ENCODE measurements at regions not wholly inside any gene's neighbourhood (a gene's known extent, or its start where the extent isn't known, plus 50 kb on each side); places are given as distances from the start of the nearest gene placed in this dataset.
A peak's percentile ranks its signal among the peaks of the same experiment; 100 is the strongest.
"Not testable (repeated sequence)": the region's sequence is repeated elsewhere in the genome, so short reads cannot be mapped to it uniquely, and the experiment has no call there.

DNA sequence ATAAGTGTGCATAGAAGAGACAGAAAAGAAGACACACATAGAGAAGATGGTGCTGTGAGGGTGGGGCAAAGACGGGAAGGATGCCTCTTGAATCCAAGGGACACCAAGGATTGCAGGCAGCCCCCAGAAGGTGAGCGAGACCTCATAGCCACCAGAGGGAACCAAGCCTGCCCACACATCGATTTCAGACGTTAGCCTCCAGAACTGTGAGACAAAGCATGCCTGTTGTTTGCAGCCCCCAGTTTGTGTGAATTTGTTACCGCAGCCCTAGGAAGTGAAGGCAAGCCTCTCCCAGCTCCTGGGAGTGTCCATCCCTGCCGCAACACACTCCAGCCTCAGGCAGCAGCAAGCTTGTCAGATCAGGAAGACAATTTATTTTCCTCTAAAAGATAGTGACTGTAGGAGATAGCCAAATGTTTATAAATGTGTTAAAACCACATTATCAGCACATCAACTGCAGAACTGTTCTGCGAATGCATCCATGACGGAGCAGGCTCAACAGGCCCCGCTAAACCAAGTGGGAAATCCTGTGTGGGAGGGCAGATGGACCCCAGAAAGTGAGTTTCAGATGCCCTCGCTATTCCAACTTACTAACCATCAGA is 543.3 kb downstream of the MATN1 start:
- ATAC-seq (no peak), DNase-seq (ENCODE audit: low spot score) (peak; percentile 24)

DNA sequence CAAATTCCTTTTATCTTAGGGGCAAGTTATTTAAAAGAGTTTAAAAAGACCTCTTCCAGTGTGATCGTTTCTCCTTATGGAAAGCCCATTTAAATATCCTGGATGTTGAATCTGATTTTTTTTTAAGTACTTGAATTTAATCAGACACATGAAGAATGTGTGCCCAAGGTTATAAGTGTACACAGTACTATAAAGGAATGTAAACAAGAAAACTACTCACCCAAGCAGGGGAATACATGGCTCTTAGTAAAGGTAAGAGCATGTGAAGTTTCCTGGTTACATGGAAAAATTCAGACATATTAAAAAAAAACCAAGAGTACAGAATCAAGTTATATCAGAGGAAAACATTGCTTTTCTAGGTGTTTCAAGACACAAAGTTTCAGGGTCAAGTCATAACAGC is 546.9 kb downstream of the MATN1 start:
- ATAC-seq = no peak
- no peak for DNase-seq (ENCODE audit: low spot score)

DNA sequence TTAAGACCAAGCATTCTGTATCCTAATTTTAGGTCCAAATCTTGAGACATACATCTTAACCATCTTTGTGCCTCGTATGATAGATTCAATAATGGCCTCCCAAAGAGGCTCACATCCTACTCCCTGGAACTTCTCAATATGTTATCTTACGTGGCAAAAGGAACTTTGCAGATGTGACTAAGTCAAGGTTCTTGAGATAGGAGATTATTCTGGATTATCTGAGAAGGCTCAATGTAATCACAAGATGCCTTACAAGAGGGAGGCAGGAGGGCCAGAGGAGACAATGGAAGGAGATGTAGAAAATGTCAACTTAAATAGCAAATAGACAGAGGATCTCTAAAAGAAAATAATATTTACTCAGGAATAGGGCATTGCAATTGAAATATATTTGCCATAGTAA is 548.9 kb downstream of the MATN1 start:
- no peak for DNase-seq (ENCODE audit: low spot score)
- ATAC-seq = no peak

DNA sequence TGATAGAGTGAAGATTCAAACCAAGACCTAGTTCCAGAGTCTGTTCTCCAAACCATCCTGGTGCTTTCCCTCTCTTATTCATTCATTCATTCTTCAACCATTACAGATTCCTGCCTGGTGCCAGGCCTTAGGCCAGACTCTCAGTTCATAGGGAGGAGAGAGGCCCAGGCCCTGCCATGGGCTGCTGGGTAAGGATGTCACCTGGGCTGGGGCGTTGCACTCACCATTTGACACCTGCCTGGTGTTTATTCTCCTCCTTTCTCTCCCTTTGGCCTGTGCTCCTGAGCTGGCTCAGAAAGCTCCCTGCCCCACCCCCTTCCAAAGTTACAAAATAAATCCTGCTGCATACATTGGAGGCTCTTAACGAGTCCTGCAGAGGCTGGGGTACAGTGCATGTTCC is 549.8 kb downstream of the MATN1 start:
- ATAC-seq = no peak

DNA sequence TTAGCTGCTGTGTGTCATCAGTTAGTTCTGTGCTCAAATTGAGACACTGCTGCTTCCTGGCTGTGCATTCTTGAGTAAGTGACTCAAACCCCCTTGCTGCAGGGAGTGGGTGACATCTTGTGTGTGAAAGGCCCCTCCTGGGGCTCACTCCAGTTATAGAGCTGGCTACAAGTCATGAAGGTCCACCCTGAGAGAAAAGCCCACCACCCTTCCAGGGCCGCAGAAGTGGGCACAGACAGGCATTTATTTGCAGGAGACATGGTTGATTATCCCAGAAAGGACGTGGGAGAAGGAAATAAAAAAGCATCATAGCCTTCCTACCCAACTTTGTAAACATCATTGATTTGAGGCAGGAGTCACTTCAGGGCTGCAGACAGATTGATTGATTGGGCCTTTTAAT is 550.6 kb downstream of the MATN1 start:
- no peak for ATAC-seq
- no peak for DNase-seq (ENCODE audit: low spot score)

More for the DNA sequence above, 549.8 kb downstream of the MATN1 start:
- DNase-seq (ENCODE audit: low spot score) = peak; percentile 18

DNA sequence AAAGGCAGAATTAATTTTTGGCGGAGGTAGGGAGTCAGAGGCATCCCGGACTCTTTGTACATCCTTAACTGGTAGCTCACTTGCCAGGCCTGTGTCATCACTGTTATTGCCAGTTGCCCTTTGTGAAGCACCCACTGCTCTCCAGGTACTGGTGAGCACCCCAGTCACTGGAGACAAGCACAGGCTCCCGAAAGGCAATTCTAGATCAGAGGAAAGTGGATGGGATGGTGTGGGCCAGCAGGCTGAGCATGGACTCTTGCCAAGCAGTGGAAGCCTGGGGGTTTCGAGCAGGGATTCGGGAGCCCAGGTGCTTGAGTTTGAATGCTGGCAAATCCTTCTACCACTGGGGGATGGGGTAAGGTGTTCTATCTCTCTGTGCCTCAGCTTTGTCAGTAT is 551.1 kb downstream of the MATN1 start:
- ATAC-seq = no peak

DNA sequence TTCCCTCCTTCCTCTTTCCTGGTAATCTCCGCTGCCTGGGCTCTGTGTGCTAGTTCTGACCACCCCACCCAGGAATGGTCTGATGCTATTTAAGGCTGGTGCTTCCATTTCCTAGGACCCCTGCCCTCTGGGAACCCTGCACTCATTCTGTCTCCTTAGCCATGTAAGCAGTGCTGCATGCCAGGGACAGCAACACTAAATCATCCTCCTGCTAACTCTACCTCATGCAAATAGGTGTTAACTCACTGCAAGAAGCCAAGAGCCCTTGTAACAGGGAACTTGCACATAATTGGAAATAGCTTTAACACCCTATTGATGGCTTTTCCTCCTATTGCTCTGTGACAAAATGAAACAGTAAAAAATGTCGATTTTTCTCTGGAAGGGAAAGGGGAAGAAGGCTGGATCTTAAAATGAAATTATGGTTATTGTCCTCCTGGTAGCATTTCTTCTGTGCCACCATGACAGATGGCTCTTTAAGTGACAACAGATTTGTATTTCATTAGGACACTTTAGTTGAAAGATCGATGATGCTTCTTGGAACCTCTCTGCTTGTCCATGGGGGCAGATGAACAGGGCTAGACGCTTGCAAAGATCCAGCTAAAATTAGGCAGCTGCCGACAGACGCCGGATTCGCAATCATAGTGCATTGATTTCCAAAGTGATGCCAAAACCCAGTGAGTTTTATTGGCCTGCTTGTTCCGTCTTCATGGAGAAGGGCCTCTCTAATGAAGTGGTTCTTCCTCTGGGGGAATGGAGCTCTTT is 551.7 kb downstream of the MATN1 start:
- ATAC-seq (no peak), DNase-seq (ENCODE audit: low spot score) (no peak)

More for the DNA sequence above, 551.1 kb downstream of the MATN1 start:
- DNase-seq (ENCODE audit: low spot score) = peak; percentile 18

DNA sequence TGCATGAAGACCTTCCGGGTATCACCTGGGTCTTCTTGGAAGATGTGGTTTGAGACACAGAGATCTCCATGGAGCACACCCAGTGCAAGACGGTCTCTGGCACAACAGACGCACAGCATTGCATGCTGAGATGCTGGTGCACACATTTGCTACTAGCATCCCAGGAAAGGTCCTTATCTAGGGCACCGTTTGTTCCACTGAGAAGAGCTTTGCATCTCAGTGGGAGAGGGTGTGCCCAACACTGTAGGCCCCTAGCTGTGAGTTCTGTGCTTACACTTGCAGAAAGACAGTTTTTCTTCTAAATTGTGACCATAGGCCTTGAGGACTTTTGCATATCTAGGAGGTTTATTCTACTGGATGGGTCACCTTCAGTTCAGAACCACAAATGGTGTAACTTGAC is 554.1 kb downstream of the MATN1 start:
- ATAC-seq = no peak
- DNase-seq (ENCODE audit: low spot score) = peak; percentile 30

DNA sequence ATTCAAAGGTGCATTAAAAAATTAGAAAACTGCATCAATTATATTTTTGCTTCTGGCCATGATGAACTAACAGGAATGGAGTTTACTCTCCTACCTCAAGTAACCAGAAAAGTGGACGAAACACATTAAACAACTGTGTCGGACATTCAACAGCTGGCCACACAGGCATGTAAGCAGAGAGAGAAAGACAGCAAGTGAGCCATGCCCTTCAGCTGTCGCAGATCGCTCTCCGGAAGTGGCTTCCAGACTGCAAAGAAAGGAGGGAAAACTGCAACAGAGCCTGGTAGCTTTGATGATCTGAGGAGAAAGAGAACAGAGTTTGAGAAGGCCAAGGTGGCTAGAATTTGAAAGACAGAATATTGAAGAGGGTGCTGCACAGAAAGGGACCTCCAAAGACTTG is 557.2 kb downstream of the MATN1 start:
- ATAC-seq (no peak), DNase-seq (ENCODE audit: low spot score) (no peak)

DNA sequence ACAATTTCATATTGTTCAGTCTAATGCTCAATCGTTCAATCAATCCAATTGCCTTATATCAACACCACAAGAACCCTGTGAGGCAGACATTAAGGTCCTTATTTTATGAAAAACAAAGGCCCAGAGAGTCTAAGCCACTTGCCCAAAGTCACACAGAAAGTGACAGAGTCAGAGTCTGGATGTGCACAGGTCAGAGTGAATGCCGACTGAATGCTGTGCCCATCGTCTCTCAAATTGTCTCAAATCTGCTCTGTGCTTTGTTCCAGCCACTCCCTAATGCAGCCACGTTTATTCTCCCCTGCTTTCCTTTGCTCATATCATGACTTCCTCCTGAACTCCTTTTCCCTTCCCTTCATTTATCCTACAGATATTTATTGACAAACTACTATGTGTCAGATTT is 558.3 kb downstream of the MATN1 start:
- DNase-seq (ENCODE audit: low spot score) (no peak), ATAC-seq (no peak)

DNA sequence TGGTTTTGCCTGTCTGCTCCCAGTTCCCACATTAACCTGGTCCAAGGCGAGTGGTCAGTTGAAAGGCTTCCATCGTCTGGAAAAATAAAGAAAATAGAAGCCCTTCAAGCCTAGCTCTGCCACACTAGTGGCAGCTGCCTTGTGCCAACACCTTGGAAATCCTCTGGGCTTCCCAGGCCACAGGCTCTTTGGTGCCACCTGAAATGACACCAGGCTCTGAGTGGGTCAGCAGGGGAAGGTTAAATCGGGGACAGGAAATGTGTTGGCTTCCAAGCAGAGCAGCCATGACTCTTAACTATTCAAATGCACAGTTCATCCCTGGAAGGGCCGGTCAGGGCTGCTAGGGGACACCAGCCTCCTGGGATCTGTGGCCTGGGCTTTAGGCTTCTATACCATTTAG is 558.7 kb downstream of the MATN1 start:
- DNase-seq (ENCODE audit: low spot score) (no peak), ATAC-seq (no peak)

DNA sequence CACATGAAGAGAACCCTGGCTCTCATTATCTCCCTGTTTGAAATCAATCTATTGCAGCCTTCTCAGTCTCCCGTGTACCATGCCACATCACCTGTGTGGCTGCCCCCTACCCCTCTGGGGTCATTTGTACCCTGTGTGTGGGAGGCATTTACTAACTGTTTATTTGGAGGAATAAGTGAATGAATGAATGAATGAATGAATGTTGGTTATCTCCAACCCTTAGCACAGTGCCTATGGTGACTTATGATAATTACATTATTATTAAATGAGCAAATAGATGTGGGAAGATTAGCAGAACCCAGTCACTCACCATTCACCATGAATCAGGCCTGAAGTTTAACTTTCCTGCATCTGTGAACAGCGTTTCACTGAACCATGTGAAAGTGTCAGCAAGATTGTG is 560.8 kb downstream of the MATN1 start:
- DNase-seq (ENCODE audit: low spot score) = no peak
- ATAC-seq = no peak

DNA sequence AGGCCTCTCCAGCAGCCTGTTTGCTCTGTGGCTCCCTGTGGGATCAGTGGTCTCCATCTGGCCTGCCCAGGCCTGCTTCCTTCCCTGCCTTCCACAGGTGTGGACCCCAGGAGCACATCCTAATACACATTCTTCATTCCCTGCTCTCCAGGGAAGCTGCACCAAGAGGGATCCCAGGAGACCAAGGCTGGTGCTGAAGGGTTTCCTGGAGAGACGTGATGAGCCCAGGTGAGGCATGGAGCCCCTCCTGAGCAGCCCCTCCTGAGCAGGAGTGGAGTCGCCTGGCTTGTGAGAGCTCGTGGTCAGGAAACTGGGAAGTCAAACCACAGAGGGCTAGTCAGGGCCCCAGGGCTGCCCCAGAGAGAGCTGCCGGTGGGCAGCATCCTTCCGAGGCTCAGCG is 561.4 kb downstream of the MATN1 start:
- DNase-seq (ENCODE audit: low spot score) (no peak), ATAC-seq (no peak)

DNA sequence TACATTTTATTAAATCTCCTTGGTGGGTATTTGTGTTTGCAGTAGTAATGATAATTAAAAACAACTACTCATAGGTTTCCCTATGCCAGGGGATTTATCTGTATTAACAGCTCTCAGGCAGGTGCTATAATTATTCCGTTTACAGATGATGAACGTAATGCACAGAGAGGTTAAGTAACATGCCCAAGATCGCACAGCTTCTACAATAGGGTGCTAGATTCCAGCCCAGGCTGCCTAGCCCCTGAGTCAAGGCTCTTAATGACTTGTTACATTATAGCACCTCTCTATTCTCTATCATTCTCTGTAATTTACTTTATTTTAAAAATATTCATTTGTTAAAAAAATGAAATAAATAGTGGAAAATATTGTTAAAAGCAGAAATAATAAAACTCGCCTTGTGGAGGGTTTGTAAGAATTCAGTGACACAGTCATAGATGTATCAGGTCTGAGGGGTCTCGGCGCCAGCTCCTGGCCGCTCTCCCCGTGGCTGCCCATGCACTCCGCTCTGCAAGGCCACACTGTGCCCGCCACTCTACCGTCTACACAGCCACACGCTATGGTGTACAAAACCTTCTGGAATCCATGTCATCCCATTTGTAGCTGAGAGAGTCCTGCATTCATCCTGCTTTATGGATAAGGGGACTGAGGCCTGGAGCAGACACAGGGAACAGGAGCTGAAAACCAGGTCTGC is 562.2 kb downstream of the MATN1 start:
- no peak for DNase-seq (ENCODE audit: low spot score)
- no peak for ATAC-seq

DNA sequence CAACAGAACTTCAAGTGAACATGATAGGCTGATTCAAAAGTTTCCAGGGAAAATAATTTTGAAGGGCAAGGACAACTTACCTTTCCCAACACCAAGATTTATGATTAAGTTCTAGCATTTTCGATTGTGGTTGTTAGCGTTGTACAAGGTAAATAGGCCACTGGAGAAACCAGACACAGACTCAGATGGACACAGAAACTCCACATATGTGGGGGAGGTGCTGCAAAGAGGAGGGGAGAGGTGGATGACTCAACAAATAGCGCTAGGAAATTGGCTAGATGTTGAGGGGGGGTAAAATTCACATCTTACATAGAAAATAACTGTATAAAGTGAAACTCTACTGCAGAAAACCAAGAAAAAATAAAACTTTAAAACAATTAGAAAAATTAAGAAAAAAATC is 564.4 kb downstream of the MATN1 start:
- ATAC-seq = no peak
- no peak for DNase-seq (ENCODE audit: low spot score)

DNA sequence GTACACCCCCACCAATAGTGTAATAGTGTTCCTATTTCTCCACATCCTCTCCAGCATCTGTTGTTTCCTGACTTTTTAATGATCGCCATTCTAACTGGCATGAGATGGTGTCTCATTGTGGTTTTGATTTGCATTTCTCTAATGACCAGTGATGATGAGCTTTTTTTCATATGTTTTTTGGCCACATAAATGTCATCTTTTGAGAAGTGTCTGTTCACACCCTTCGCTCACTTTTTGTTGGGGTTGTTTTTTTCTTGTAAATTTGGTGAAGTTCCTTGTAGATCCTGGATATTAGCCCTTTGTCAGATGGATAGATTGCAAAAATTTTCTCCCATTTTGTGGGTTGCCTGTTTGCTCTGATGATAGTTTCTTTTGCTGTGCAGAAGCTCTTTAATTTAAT is 567.7 kb downstream of the MATN1 start:
- not testable (repeated sequence) for DNase-seq (ENCODE audit: low spot score); ATAC-seq

DNA sequence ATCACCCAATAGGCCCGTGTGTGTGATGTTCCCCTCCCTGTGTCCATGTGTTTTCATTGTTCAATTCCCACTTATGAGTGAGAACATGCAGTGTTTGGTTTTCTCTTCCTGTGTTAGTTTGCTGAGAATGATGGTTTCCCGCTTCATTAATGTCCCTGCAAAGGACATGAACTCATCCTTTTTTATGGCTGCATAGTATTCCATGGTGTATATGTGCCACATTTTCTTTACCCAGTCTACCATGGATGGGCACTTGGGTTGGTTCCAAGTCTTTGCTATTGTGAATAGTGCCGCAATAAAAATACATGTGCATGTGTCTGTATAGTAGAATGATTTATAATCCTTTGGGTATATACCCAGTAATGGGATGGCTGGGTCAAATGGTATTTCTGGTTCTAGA is 568.1 kb downstream of the MATN1 start:
- DNase-seq (ENCODE audit: low spot score); ATAC-seq: not testable (repeated sequence)

DNA sequence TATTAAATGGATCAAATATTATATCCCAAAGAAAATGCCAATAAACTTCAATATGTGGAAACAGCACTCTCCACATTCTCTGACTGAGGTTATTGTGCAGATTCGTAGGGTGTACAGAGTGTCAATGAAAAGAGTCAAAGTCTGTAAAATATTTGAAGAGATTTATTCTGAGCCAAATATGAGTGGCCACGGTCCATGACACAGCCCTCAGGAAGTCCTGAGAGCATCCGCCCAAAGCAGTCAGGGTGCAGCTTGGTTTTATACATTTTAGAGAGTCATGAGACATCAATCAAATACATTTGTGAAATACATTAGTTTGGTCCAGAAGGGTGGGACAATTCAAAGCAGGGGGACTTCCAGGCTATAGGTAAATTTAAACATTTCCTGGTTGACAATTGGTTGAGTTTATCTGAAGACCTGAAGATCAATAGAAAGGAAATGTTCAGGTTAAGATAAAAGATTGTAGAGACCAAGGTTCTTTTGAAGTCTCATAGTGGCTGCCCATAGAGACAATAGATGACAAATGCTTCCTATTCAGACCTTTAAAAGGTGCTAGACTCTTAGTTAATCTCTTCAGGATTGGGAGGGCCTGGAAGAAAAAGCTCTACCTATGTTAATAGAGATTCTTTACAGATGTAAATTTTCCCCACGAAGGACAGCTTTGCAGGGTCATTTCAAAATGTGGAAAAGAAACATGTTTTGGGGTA is 569.5 kb downstream of the MATN1 start:
- no peak for ATAC-seq
- no peak for DNase-seq (ENCODE audit: low spot score)

DNA sequence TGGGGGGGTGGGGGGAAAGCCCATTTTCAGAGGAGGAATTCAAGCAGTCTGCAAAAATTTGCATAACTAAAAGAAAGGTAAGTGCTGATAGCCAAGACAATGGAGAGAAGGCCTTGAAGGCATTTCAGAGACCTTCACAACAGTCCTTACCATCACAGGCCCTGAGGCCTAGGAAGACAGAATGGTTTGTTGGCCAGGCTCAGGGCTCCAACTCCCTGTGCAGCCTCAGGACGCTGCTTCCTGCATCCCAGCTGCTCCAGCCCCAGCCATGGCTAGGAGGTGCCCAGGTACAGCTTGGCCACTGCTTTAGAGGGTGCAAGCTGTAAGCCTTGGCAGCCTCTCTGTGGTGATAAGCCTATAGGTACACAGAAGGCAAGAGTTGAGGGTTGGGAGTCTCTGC is 571.6 kb downstream of the MATN1 start:
- no peak for DNase-seq (ENCODE audit: low spot score)
- ATAC-seq = no peak

DNA sequence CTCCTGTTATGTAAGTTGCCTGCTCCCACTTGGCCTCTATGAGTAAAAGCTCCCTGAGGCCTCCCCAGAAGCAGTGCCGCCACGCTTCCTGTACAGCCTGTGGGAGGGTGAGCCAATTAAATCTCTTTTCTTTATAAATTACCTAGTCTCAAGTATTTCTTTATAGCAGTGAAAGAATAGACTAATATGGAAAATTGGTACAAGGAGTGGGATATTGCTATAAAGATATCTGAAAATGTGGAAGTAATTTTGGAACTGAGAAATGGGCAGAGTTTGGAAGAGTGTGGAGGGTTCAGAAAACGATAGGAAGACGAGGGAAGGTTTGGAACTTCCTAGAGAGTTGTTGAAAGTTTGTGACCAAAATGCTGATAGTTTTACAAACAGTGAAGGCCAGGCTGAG is 572.3 kb downstream of the MATN1 start:
- ATAC-seq = no peak
- no peak for DNase-seq (ENCODE audit: low spot score)

DNA sequence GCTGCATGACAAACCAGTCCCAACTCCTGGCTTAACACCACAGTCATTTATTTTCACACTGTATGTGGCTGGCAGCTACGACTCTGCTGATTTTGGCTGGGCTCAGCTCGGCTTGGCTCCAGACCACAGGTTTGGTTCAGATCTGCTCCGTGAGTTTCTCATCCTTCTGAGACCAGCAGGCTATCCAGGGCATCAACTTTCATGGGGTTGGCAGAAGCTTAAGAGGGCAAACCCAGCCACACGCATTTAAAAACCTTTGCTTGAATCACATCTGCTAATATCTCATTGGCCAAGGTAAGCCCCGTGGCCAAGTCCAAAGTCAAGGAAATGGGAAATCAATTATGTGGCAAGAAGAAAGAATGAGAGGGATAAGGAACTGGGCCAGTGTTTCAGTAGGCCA is 574.2 kb downstream of the MATN1 start:
- ATAC-seq = no peak
- DNase-seq (ENCODE audit: low spot score) = no peak

DNA sequence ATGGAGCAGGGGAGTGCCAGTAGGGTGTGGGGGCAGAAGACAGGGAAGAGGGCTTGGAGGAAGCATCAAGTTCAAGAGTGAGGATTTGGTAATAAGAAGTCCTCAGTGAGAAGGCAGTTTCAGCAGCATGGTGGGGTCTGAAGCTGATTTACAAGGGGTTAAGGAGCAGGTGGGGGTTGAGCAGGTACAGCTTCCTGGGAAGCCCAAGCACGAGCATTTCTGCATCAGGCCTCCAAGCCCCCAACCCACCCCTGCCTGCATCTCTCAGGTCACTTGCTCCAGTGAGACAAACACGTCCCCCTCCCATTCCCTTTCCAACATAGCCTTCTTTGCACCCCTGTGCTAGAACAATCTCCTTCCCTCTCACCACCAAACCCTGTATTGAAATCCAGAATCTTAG is 574.7 kb downstream of the MATN1 start:
- ATAC-seq = no peak

More for the DNA sequence above, 574.7 kb downstream of the MATN1 start:
- no peak for DNase-seq (ENCODE audit: low spot score)
